Uterus (tissue), 2 donors: ENCODE measurements at regions not wholly inside any gene's neighbourhood (a gene's known extent, or its start where the extent isn't known, plus 50 kb on each side); places are given as distances from the start of the nearest gene placed in this dataset.

Experiments
- POLR2A ChIP-seq, 2 donors: fragments of 450-650 bp; IDR thresholded peaks; one replicate each; pipeline ENCODE4 v1.6.1; 2016; ENCODE audit warnings: antibody characterized with exemption in 2 of 2, mild to moderate bottlenecking in 1 of 2, moderate library complexity in 1 of 2
- TF ChIP-seq, protein P1 (sequence below), 4 experiments: fragments of 200-600 bp in 2 of 4; fragments of 450-650 bp in 2 of 4; sonication (generic) in 2 of 4; IDR thresholded peaks; one replicate each; pipeline ENCODE4 v1.5.1; 2016 to 2019; ENCODE audit warnings: antibody characterized with exemption in 4 of 4, mild to moderate bottlenecking in 2 of 4, moderate library complexity in 1 of 4

DNA sequence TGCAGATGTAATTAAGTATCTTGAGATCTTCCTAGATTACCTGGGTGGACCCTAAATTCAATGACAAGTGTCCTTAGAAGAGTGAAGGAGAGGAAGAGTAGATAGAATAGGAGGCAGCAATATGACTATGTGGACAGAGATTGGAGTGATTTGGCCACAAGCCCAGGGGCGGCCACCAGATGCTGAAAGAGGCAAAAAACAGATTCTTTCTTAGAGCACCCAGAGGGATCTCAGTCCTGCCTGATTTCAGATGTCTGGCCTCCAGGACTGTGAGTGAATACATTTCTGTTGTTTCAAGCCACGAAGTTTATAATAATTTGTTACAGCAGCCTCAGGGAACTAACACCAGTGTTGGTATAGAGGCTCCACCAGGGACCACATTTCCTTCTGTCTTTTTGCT is 67.3 kb downstream of the DACT1 start:
- TF ChIP-seq, protein P1, sequence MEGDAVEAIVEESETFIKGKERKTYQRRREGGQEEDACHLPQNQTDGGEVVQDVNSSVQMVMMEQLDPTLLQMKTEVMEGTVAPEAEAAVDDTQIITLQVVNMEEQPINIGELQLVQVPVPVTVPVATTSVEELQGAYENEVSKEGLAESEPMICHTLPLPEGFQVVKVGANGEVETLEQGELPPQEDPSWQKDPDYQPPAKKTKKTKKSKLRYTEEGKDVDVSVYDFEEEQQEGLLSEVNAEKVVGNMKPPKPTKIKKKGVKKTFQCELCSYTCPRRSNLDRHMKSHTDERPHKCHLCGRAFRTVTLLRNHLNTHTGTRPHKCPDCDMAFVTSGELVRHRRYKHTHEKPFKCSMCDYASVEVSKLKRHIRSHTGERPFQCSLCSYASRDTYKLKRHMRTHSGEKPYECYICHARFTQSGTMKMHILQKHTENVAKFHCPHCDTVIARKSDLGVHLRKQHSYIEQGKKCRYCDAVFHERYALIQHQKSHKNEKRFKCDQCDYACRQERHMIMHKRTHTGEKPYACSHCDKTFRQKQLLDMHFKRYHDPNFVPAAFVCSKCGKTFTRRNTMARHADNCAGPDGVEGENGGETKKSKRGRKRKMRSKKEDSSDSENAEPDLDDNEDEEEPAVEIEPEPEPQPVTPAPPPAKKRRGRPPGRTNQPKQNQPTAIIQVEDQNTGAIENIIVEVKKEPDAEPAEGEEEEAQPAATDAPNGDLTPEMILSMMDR (IDR thresholded peaks at IDR 0.05) = no peak
- no peak for TF ChIP-seq POLR2A (IDR thresholded peaks at IDR 0.05)
